HL-60 (cell line): ENCODE measurements at regions not wholly inside any gene's neighbourhood (a gene's known extent, or its start where the extent isn't known, plus 50 kb on each side); places are given as distances from the start of the nearest gene placed in this dataset.

Source experiments
- DNase-seq, 2 experiments: peaks; one replicate each; pipeline ENCODE4 v3.0.0-alpha.2; 2010 to 2020; ENCODE audit warnings: low read depth in 1 of 2, low spot score in 1 of 2
- H3K27ac ChIP-seq: fragments of 250-450 bp; sonication (Bioruptor Pico); replicated peaks from 2 replicates; pipeline ENCODE4 v1.5.1; 2020; ENCODE audit warnings: mild to moderate bottlenecking, moderate library complexity
- H3K27me3 ChIP-seq: fragments of 250-450 bp; sonication (Bioruptor Pico); 2 replicates; pipeline ENCODE4 v1.5.1; 2021; ENCODE audit warnings: mild to moderate bottlenecking, moderate library complexity; ENCODE audit not compliant: insufficient read depth, poor library complexity, severe bottlenecking
- H3K4me3 ChIP-seq: replicated peaks from 2 replicates; pipeline ENCODE4 v1.5.1; 2011; ENCODE audit warnings: mild to moderate bottlenecking, control low read depth, low read length; ENCODE audit not compliant: insufficient read depth
- GABPA ChIP-seq: IDR thresholded peaks from 2 replicates; pipeline ENCODE4 v1.6.1; 2012; ENCODE audit warnings: low read depth
- POLR2AphosphoS5 ChIP-seq: IDR thresholded peaks from 2 replicates; pipeline ENCODE4 v1.6.1; 2012; ENCODE audit warnings: low read depth
- SPI1 ChIP-seq: IDR thresholded peaks from 2 replicates; pipeline ENCODE4 v1.6.1; 2012; ENCODE audit warnings: low read depth, mild to moderate bottlenecking, borderline replicate concordance
- TF ChIP-seq, protein P1 (sequence below): IDR thresholded peaks from one replicate; pipeline ENCODE4 v1.5.1; 2011; ENCODE audit warnings: low read length, control low read depth, inconsistent platforms; ENCODE audit not compliant: insufficient read depth
- TF ChIP-seq, protein P2 (sequence below): IDR thresholded peaks from 2 replicates; pipeline ENCODE4 v1.6.1; 2012; ENCODE audit warnings: low read depth; ENCODE audit not compliant: insufficient replicate concordance

DNA sequence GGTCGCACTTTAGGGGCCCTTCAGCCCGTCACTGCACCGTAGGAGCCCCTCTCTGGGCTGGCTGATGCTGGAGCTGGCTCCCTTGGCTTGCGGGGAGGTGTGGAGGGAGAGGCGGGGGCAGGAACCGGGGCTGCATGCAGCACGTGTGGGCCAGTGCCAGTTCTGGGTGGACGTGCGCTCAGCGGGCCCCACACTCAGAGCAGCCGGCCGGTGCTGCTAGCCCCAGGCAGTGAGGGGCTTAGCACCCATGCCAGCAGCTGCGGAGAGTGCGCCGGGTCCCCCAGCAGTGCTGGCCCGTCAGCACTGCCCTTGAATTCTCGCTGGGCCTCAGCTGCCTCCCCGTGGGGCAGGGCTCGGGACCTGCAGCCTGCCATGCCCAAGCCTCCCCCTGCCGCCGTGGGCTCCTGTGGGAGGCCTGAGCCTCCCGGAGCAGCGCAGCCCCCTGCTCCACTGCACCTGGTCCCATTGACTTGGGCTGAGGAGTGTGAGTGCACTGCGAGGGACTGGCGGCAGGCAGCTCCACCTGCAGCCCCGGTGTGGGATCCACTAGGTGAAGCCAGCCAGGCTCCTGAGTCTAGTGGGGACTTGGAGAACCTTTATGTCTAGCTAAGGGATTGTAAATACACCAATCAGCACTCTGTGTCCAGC lies 108.8 kb upstream of the RASGEF1B start:
- no peak overlapping the region for H3K4me3 ChIP-seq
- H3K27ac ChIP-seq: no peak overlapping the region
- H3K27me3 ChIP-seq: no peaks in the 10 kb centered on the region
- TF ChIP-seq, protein P1, sequence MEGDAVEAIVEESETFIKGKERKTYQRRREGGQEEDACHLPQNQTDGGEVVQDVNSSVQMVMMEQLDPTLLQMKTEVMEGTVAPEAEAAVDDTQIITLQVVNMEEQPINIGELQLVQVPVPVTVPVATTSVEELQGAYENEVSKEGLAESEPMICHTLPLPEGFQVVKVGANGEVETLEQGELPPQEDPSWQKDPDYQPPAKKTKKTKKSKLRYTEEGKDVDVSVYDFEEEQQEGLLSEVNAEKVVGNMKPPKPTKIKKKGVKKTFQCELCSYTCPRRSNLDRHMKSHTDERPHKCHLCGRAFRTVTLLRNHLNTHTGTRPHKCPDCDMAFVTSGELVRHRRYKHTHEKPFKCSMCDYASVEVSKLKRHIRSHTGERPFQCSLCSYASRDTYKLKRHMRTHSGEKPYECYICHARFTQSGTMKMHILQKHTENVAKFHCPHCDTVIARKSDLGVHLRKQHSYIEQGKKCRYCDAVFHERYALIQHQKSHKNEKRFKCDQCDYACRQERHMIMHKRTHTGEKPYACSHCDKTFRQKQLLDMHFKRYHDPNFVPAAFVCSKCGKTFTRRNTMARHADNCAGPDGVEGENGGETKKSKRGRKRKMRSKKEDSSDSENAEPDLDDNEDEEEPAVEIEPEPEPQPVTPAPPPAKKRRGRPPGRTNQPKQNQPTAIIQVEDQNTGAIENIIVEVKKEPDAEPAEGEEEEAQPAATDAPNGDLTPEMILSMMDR: no peak
- TF ChIP-seq POLR2AphosphoS5 (no peak), SPI1 (no peak), GABPA (no peak)
- TF ChIP-seq, protein P2, sequence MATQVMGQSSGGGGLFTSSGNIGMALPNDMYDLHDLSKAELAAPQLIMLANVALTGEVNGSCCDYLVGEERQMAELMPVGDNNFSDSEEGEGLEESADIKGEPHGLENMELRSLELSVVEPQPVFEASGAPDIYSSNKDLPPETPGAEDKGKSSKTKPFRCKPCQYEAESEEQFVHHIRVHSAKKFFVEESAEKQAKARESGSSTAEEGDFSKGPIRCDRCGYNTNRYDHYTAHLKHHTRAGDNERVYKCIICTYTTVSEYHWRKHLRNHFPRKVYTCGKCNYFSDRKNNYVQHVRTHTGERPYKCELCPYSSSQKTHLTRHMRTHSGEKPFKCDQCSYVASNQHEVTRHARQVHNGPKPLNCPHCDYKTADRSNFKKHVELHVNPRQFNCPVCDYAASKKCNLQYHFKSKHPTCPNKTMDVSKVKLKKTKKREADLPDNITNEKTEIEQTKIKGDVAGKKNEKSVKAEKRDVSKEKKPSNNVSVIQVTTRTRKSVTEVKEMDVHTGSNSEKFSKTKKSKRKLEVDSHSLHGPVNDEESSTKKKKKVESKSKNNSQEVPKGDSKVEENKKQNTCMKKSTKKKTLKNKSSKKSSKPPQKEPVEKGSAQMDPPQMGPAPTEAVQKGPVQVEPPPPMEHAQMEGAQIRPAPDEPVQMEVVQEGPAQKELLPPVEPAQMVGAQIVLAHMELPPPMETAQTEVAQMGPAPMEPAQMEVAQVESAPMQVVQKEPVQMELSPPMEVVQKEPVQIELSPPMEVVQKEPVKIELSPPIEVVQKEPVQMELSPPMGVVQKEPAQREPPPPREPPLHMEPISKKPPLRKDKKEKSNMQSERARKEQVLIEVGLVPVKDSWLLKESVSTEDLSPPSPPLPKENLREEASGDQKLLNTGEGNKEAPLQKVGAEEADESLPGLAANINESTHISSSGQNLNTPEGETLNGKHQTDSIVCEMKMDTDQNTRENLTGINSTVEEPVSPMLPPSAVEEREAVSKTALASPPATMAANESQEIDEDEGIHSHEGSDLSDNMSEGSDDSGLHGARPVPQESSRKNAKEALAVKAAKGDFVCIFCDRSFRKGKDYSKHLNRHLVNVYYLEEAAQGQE: no peak
- no peak for DNase-seq

DNA sequence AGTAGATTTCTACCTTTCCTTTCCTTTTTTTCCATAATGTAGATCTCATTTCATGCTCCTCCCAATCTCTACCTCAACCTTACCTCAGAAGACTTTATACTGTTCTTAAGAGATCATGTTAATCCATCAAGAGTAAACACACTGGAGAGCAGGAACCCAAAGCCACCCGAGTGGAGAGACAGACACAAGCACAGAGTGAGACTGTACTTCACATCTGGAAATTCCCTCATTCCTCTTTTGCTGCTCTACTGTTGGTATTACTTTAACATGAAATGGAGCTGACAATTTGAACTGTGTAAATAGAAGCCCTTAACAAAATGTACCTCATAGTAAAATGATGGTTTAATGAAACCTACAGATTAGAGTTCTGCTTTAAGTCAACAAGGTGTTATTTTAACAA lies 105.7 kb upstream of the RASGEF1B start:
- TF ChIP-seq, protein P1: no peak
- no peak for TF ChIP-seq SPI1
- TF ChIP-seq, protein P2: no peak
- TF ChIP-seq GABPA: no peak
- no peak for TF ChIP-seq POLR2AphosphoS5
- no peak for DNase-seq

DNA sequence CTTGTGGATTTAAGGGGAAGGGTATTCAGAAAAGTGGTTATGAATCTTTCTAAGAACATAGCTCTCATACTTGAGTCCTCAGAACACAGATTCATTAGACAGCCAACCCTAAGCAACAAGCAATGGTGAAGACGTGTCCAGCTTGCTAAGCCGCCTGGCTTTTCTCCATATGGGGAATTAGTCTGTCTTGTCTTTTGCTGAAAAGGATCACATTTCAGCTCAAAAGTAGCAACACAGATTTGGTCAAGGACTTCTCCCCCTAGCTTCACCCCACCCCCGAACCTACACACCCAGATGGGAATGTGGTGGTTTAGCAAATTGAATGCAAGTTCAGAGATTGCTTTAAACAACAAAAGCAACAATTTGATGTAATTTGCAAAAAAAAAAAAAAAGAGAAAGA lies 103.3 kb upstream of the RASGEF1B start:
- H3K27me3 ChIP-seq: no peaks in the 10 kb centered on the region
- DNase-seq: no peak
- TF ChIP-seq, protein P2: no peak
- TF ChIP-seq GABPA: no peak
- TF ChIP-seq, protein P1: no peak
- TF ChIP-seq POLR2AphosphoS5: no peak
- TF ChIP-seq SPI1: no peak
- no peak overlapping the region for H3K4me3 ChIP-seq
- no peak overlapping the region for H3K27ac ChIP-seq

More for the DNA sequence above, 105.7 kb upstream of the RASGEF1B start:
- Histone ChIP-seq H3K4me3 (no peak overlapping the region), H3K27me3 (no peaks in the 10 kb centered on the region), H3K27ac (no peak overlapping the region)
